ENCODE measurements at regions not wholly inside any gene's neighbourhood (a gene's known extent, or its start where the extent isn't known, plus 50 kb on each side); places are given as distances from the start of the nearest gene placed in this dataset.

GRCh38 chr9:8027351-8027750 is 227.8 kb upstream of the DMAC1 start:
- no peak for TF ChIP-seq CTCF (conservative IDR thresholded peaks at IDR 0.05; ENCODE audit: control insufficient read depth, insufficient read depth, low read depth, low read length)
- H3K4me3 ChIP-seq (ENCODE audit: control insufficient read depth, low read depth, low read length) = no peak overlapping the region
- DNase-seq (ENCODE audit: low read depth) = no peak

GRCh38 chr9:8025551-8025950 is 226.0 kb upstream of the DMAC1 start:
- TF ChIP-seq CTCF (conservative IDR thresholded peaks at IDR 0.05; ENCODE audit: control insufficient read depth, insufficient read depth, low read depth, low read length) = no peak
- peak; percentile 36 for DNase-seq (ENCODE audit: low read depth)
- no peak overlapping the region for H3K4me3 ChIP-seq (ENCODE audit: control insufficient read depth, low read depth, low read length)

GRCh38 chr9:8020186-8020585 is 220.6 kb upstream of the DMAC1 start:
- DNase-seq (ENCODE audit: low read depth) = no peak
- H3K4me3 ChIP-seq (ENCODE audit: control insufficient read depth, low read depth, low read length) = no peak overlapping the region
- no peak for TF ChIP-seq CTCF (conservative IDR thresholded peaks at IDR 0.05; ENCODE audit: control insufficient read depth, insufficient read depth, low read depth, low read length)

- DNase-seq (ENCODE audit: low read depth) = no peak
- no peak overlapping the region for H3K4me3 ChIP-seq (ENCODE audit: control insufficient read depth, low read depth, low read length)
- TF ChIP-seq CTCF (conservative IDR thresholded peaks at IDR 0.05; ENCODE audit: control insufficient read depth, insufficient read depth, low read depth, low read length) = no peak
Observed at GRCh38 chr9:8019636-8020035, 220.1 kb upstream of the DMAC1 start.

DNA sequence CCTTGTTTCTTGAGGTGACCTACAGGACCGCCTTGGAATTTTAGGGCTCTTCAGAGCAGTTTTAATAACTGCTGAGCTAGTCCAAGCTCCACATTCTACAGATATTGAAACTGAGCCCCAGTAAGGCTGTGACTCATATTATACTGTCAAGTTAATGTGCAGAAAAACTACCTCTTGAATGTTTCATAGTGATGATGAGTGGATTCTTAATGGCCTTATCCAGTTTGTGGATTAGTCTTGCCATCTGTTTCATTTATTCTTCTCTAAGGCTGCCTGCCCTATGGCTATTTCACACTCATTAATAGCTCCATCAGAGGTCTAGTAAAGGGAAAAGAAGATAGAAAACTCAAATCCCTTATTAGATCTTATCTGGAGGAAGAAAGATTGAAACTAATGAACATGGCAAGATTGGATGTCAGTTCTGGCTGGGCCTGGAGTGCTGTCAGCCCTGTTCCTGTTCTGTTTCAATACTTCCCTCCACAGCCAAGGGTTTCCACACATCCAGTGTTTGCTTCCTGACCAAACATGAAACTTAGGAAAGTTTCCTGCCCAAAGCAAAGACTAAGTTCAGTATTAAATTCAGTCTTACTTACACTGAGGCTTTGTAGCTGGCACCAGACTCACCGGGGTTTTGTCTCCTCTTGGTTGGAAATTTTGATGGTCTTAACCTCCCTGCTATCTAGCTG is 215.6 kb upstream of the DMAC1 start:
- no peak for TF ChIP-seq CTCF (conservative IDR thresholded peaks at IDR 0.05; ENCODE audit: control insufficient read depth, insufficient read depth, low read depth, low read length)
- H3K4me3 ChIP-seq (ENCODE audit: control insufficient read depth, low read depth, low read length) = no peak overlapping the region
- DNase-seq (ENCODE audit: low read depth) = no peak

GRCh38 chr9:8012986-8013385 is 213.4 kb upstream of the DMAC1 start:
- H3K4me3 ChIP-seq (ENCODE audit: control insufficient read depth, low read depth, low read length) = no peak overlapping the region
- DNase-seq (ENCODE audit: low read depth) = no peak
- TF ChIP-seq CTCF (conservative IDR thresholded peaks at IDR 0.05; ENCODE audit: control insufficient read depth, insufficient read depth, low read depth, low read length) = no peak

DNA sequence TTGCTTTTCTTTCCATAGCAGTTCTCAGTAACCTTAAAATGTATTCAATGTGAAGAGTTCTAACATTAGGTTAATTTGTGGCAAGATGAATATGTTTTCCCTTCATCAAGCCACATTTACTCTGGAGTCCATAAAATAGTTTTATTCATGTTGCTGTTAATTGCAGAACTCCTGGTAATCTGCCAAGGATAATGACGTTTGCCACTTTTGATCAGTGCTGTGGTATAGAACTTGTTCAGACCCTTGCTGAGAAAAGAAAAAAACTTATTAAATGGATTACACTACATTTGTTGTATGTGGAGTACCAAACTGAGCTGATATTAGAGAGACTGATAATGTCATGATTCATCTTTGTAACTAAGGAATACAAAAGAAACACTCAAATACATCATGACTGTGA is 212.4 kb upstream of the DMAC1 start:
- H3K4me3 ChIP-seq (ENCODE audit: control insufficient read depth, low read depth, low read length) = no peak overlapping the region
- TF ChIP-seq CTCF (conservative IDR thresholded peaks at IDR 0.05; ENCODE audit: control insufficient read depth, insufficient read depth, low read depth, low read length) = no peak
- no peak for DNase-seq (ENCODE audit: low read depth)

All from fibroblast of mammary gland (primary cell).